SK-N-MC (cell line): ENCODE measurements at regions not wholly inside any gene's neighbourhood (a gene's known extent, or its start where the extent isn't known, plus 50 kb on each side); places are given as distances from the start of the nearest gene placed in this dataset.

Experiments
- FOXP2 ChIP-seq: optimal IDR thresholded peaks from 2 replicates; pipeline ENCODE3; 2011; ENCODE audit warnings: mild to moderate bottlenecking, moderate library complexity; ENCODE audit not compliant: insufficient read depth; ENCODE audit errors: extremely low read length, control extremely low read depth
- POLR2AphosphoS5 ChIP-seq: IDR thresholded peaks from 2 replicates; pipeline ENCODE4 v1.6.1; 2012; ENCODE audit warnings: mild to moderate bottlenecking, low read depth, low read length, borderline replicate concordance

DNA sequence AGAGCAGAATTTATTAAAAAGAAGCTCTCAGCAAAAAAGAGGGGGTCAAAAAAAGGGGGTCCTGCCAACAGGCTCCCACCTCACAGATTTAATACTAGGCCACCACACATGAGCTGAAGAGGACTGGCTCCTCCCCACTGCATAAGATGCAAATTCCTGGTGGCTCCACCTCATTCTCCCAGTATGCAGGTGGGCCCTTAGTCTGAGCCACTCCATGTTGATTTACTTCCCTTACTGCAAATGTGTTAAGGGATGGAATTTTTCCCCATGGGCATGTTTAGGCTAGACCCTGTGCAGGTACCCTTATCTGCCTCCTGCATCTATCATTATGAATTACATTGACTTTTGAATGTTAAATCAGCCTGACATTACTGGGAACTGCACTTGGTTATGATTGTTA is 82.9 kb downstream of the ISOC1 start:
- TF ChIP-seq POLR2AphosphoS5, result no peak
- no peak for TF ChIP-seq FOXP2
